ENCODE measurements at regions not wholly inside any gene's neighbourhood (a gene's known extent, or its start where the extent isn't known, plus 50 kb on each side); places are given as distances from the start of the nearest gene placed in this dataset.

DNA sequence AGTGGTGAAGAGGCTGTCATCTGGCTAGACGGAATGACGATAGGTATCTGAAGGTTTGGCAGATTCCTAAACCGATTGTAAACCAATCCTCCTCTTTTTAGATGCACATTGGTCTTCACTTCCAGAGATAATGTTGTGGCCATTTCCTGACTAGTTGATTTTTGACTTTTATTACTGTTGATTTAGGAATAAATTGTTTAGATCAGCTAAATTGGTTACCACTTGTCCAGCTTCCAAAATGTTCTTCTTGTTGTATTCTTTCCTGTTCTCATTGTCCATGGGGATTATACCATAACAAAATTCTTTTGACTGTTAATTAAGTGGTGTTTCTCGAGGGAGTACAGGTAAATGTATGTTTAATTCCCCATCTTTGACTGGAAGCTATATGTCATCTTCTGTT lies 119.7 kb downstream of the MACROH2A1 start:
- intact Hi-C loops (cut with DNase I): no loop called here
- no peaks in the 10 kb centered on the region for H3K4me1 ChIP-seq
- H3K27me3 ChIP-seq (ENCODE audit: insufficient read depth in 3 of 3, low read length in 2 of 3): no peaks in the 10 kb centered on the region
- TF ChIP-seq, protein P1, sequence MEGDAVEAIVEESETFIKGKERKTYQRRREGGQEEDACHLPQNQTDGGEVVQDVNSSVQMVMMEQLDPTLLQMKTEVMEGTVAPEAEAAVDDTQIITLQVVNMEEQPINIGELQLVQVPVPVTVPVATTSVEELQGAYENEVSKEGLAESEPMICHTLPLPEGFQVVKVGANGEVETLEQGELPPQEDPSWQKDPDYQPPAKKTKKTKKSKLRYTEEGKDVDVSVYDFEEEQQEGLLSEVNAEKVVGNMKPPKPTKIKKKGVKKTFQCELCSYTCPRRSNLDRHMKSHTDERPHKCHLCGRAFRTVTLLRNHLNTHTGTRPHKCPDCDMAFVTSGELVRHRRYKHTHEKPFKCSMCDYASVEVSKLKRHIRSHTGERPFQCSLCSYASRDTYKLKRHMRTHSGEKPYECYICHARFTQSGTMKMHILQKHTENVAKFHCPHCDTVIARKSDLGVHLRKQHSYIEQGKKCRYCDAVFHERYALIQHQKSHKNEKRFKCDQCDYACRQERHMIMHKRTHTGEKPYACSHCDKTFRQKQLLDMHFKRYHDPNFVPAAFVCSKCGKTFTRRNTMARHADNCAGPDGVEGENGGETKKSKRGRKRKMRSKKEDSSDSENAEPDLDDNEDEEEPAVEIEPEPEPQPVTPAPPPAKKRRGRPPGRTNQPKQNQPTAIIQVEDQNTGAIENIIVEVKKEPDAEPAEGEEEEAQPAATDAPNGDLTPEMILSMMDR (IDR thresholded peaks at IDR 0.05): no peak
- no peak for DNase-seq
- ATAC-seq: no peak
- no peak overlapping the region for H3K27ac ChIP-seq
- H3K36me3 ChIP-seq (ENCODE audit: insufficient read depth in 1 of 2, low read depth in 1 of 2): no peaks in the 10 kb centered on the region
- no peaks in the 10 kb centered on the region for H3K9me3 ChIP-seq
- H3K4me3 ChIP-seq: no peak overlapping the region
- WGBS, 3 donors: 84 to 89% (median 84%) methylated on average over 4 of the region's 4 CpGs

GRCh38 chr5:135276151-135276550 lies 122.9 kb downstream of the MACROH2A1 start:
- ATAC-seq (no peak), DNase-seq (no peak)
- no peaks in the 10 kb centered on the region for H3K9me3 ChIP-seq
- intact Hi-C loops (cut with DNase I): no loop called here
- H3K27ac ChIP-seq: no peak overlapping the region
- no peaks in the 10 kb centered on the region for H3K27me3 ChIP-seq (ENCODE audit: insufficient read depth in 3 of 3, low read length in 2 of 3)
- no peaks in the 10 kb centered on the region for H3K36me3 ChIP-seq (ENCODE audit: insufficient read depth in 1 of 2, low read depth in 1 of 2)
- WGBS, 3 donors: 57 to 65% (median 60%) methylated on average over 6 of the region's 6 CpGs
- TF ChIP-seq, protein P1 (IDR thresholded peaks at IDR 0.05): no peak
- no peak overlapping the region for H3K4me3 ChIP-seq
- peaks cover 16% of the 10 kb centered on the region for H3K4me1 ChIP-seq

DNA sequence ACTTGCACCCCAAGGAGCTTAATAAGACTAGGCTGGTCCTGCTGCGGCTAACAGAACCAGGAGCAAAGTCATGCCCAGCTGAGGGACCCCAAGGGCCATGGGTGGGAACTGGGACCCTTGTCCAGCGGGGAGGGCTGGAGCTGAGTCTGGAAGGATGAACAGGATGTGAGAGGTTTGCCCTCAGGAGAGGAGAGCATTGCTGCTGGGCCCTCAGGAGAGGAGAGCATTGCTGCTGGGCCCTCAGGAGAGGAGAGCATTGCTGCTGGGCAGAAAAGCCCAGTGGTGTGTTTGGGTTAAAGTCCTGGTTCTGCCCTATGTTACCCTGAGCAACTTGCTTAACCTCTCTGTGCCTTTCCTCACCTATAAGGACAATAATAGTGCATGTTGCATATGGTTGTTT lies 125.8 kb downstream of the MACROH2A1 start:
- intact Hi-C loops (cut with DNase I): loop anchor here in 1 of 2 donors (5.0 kb wide), 1 partner anchor 59 kb away; no protein-coding TSS in a partner anchor
- Histone ChIP-seq H3K4me3 (no peak overlapping the region), H3K9me3 (no peaks in the 10 kb centered on the region), H3K36me3 (ENCODE audit: insufficient read depth in 1 of 2, low read depth in 1 of 2) (no peaks in the 10 kb centered on the region), H3K27me3 (ENCODE audit: insufficient read depth in 3 of 3, low read length in 2 of 3) (no peaks in the 10 kb centered on the region), H3K27ac (peak overlapping the region; percentile 83), H3K4me1 (peaks cover 39% of the 10 kb centered on the region)
- TF ChIP-seq, protein P1 (IDR thresholded peaks at IDR 0.05): no peak
- 91 to 99% (median 95%) methylated on average over 2 of the region's 2 CpGs for WGBS, 3 donors
- ATAC-seq: no peak
- DNase-seq: no peak

- intact Hi-C loops (cut with DNase I): loop anchor here in 1 of 2 donors (5.0 kb wide), 1 partner anchor 60 kb away; no protein-coding TSS in a partner anchor
- TF ChIP-seq, protein P1 (IDR thresholded peaks at IDR 0.05): no peak
Observed at GRCh38 chr5:135272311-135272805, 126.7 kb downstream of the MACROH2A1 start.

More at GRCh38 chr5:135272311-135272805, 126.7 kb downstream of the MACROH2A1 start:
- Histone ChIP-seq H3K27ac (peak overlapping the region; percentile 83), H3K27me3 (ENCODE audit: insufficient read depth in 3 of 3, low read length in 2 of 3) (no peaks in the 10 kb centered on the region), H3K4me1 (peaks cover 39% of the 10 kb centered on the region), H3K36me3 (ENCODE audit: insufficient read depth in 1 of 2, low read depth in 1 of 2) (no peaks in the 10 kb centered on the region), H3K4me3 (no peak overlapping the region), H3K9me3 (no peaks in the 10 kb centered on the region)
- WGBS, 3 donors: 44 to 56% (median 45%) methylated on average over 11 of the region's 11 CpGs
- peak in 1 of 2 donors; percentile 54 for DNase-seq
- peak; percentile 70 to 77 (median 70) for ATAC-seq

Data from psoas muscle (tissue), 7 donors.